ENCODE measurements at regions not wholly inside any gene's neighbourhood (a gene's known extent, or its start where the extent isn't known, plus 50 kb on each side); places are given as distances from the start of the nearest gene placed in this dataset.

- no peak for TF ChIP-seq EP300 (IDR thresholded peaks at IDR 0.05)
- TF ChIP-seq CTCF (IDR thresholded peaks at IDR 0.05) = no peak
These were observed 108.3 kb upstream of the GPR139 start for GRCh38 chr16:20181949-20182348.
